Esophagus muscularis mucosa (tissue), 4 donors: ENCODE measurements at regions not wholly inside any gene's neighbourhood (a gene's known extent, or its start where the extent isn't known, plus 50 kb on each side); places are given as distances from the start of the nearest gene placed in this dataset.

Experiments
- EP300 ChIP-seq: sonication (generic); formaldehyde crosslinking; IDR thresholded peaks from one replicate; pipeline ENCODE4 v1.6.1; 2017; ENCODE audit warnings: antibody characterized with exemption
- POLR2A ChIP-seq: fragments of 450-650 bp; IDR thresholded peaks from one replicate; pipeline ENCODE4 v1.6.1; 2017; ENCODE audit warnings: antibody characterized with exemption, moderate library complexity, mild to moderate bottlenecking, low read depth
- TF ChIP-seq, protein P1 (sequence below), 3 experiments: fragments of 200-600 bp in 2 of 3; fragments of 450-650 bp in 1 of 3; sonication (generic) in 2 of 3; IDR thresholded peaks; one replicate each; pipeline ENCODE4 v1.5.1; 2017 to 2019; ENCODE audit warnings: antibody characterized with exemption in 3 of 3, mild to moderate bottlenecking in 2 of 3, moderate library complexity in 1 of 3

DNA sequence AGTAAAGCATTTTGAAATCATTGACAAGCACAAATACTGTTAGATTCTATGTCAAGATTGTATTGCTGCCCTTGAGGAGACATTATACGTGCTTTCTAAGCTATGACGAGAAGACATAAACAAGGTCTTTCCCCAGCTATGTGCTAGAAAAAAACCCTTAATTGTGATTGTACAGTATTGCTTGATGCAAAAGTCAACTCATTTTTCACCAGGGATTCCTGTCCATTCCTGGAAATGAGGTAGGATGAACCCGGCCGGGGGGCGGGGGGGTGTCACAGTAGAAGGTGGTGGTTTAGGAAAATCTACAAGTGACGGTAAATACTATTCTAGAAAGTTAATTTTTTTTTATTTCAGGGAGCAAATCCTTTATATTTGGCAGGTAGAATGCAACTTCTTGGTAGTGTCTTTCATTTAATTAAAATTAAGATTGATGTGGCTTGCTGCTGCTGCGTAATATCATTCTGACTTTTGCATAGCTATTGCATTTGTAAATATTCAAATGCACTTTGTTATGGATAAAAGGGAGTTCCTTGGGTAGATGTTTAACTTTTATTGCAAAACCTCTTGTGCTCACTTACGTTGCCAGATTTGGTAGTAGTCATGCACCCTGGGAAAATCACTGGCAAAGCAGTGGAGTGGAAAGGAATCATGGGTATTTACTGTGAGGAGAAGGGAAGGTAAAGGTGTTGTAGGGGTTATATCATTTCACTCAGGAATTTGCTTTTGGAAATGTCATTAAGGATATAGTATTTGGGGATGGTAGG is 164.4 kb upstream of the PRPS1L1 start:
- TF ChIP-seq, protein P1, sequence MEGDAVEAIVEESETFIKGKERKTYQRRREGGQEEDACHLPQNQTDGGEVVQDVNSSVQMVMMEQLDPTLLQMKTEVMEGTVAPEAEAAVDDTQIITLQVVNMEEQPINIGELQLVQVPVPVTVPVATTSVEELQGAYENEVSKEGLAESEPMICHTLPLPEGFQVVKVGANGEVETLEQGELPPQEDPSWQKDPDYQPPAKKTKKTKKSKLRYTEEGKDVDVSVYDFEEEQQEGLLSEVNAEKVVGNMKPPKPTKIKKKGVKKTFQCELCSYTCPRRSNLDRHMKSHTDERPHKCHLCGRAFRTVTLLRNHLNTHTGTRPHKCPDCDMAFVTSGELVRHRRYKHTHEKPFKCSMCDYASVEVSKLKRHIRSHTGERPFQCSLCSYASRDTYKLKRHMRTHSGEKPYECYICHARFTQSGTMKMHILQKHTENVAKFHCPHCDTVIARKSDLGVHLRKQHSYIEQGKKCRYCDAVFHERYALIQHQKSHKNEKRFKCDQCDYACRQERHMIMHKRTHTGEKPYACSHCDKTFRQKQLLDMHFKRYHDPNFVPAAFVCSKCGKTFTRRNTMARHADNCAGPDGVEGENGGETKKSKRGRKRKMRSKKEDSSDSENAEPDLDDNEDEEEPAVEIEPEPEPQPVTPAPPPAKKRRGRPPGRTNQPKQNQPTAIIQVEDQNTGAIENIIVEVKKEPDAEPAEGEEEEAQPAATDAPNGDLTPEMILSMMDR (IDR thresholded peaks at IDR 0.05): no peak
- no peak for TF ChIP-seq POLR2A
- TF ChIP-seq EP300: no peak
